Activated T-cell treated with anti-CD3 and anti-CD28 coated beads, Interleukin-2, amount 50 U/mL, for 4 hours (primary cell): ENCODE measurements at regions not wholly inside any gene's neighbourhood (a gene's known extent, or its start where the extent isn't known, plus 50 kb on each side); places are given as distances from the start of the nearest gene placed in this dataset.
"Not testable (repeated sequence)": the region's sequence is repeated elsewhere in the genome, so short reads cannot be mapped to it uniquely, and the experiment has no call there.

Experiments
- ATAC-seq, 2 donors: fragments of 200-7000 bp; cut with Tn5 transposase; one replicate each; pipeline ENCODE4 v1.10.0; 2021
- DNase-seq: peaks from one replicate; pipeline ENCODE4 v3.0.0-alpha.2; 2020
- H3K27me3 Mint-ChIP-seq: one replicate; pipeline ENCODE4 v1.8.0; 2021; ENCODE audit warnings: low read depth, mixed read lengths
- H3K36me3 Mint-ChIP-seq: one replicate; pipeline ENCODE4 v1.8.0; 2022; ENCODE audit warnings: mixed read lengths; ENCODE audit not compliant: insufficient read depth
- H3K4me1 Mint-ChIP-seq: one replicate; pipeline ENCODE4 v1.8.0; 2021; ENCODE audit warnings: low read depth, mixed read lengths
- H3K4me3 Mint-ChIP-seq: one replicate; pipeline ENCODE4 v1.8.0; 2021; ENCODE audit warnings: mild to moderate bottlenecking, moderate library complexity, mixed read lengths
- H3K9me3 Mint-ChIP-seq: one replicate; pipeline ENCODE4 v1.8.0; 2021; ENCODE audit warnings: mixed read lengths

DNA sequence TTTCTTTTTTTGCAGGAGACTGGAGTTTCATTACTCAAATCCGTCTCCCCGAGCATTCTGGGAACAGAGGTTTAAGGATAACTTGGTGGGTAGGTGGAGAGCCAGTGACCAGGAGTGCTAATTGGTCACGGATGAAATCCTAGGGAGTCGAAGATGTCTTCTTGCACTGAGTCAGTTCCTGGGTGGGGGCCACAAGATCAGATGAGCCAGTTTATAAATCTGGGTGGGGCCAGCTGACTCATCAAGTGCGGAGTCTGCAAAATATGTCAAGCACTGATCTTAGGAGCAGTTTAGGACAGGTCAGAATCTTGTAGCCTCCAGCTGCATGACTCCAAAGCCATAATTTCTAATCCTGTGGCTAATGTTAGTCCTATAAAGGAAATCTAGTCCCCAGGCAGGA, 741.3 kb downstream of the PCDH7 start:
- H3K4me3 Mint-ChIP-seq = no peak overlapping the region
- H3K27me3 Mint-ChIP-seq = no peaks in the 10 kb centered on the region
- no peak for ATAC-seq
- no peak for DNase-seq
- H3K9me3 Mint-ChIP-seq = peaks cover 13% of the 10 kb centered on the region
- H3K36me3 Mint-ChIP-seq = no peaks in the 10 kb centered on the region
- H3K4me1 Mint-ChIP-seq = no peaks in the 10 kb centered on the region

GRCh38 chr4:31467781-31468180, 747.6 kb downstream of the PCDH7 start:
- Mint-ChIP-seq H3K27me3 (no peaks in the 10 kb centered on the region), H3K9me3 (peaks cover 13% of the 10 kb centered on the region), H3K4me1 (no peaks in the 10 kb centered on the region), H3K36me3 (no peaks in the 10 kb centered on the region), H3K4me3 (no peak overlapping the region)
- ATAC-seq = no peak
- no peak for DNase-seq

DNA sequence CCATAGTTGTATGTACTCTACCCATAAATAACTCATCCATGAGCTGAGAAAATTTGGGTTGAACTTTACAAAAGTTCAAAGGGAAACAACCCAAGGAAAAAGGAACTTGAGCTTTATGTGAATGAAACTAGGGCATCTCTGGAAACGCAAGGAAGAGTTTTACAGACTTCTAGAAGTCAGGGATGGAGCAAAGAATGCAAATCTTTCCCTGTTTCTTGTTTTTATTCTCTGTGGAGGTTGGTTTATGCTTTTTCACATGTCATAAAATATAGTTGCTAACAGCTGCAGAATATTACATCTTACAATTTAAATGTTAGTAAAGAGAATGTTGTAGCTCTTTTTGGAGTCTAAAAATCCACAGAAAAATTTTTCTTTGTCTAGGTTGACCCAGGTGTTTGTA, 754.1 kb downstream of the PCDH7 start:
- Mint-ChIP-seq H3K27me3 (no peaks in the 10 kb centered on the region), H3K4me3 (no peak overlapping the region), H3K9me3 (peaks cover 7% of the 10 kb centered on the region), H3K36me3 (no peaks in the 10 kb centered on the region), H3K4me1 (no peaks in the 10 kb centered on the region)
- no peak for ATAC-seq
- DNase-seq = no peak

GRCh38 chr4:31482691-31483090, 762.5 kb downstream of the PCDH7 start:
- H3K36me3 Mint-ChIP-seq = no peaks in the 10 kb centered on the region
- H3K4me3 Mint-ChIP-seq = no peak overlapping the region
- ATAC-seq (no peak), DNase-seq (no peak)
- H3K4me1 Mint-ChIP-seq = no peaks in the 10 kb centered on the region
- H3K27me3 Mint-ChIP-seq = no peaks in the 10 kb centered on the region
- no peaks in the 10 kb centered on the region for H3K9me3 Mint-ChIP-seq

DNA sequence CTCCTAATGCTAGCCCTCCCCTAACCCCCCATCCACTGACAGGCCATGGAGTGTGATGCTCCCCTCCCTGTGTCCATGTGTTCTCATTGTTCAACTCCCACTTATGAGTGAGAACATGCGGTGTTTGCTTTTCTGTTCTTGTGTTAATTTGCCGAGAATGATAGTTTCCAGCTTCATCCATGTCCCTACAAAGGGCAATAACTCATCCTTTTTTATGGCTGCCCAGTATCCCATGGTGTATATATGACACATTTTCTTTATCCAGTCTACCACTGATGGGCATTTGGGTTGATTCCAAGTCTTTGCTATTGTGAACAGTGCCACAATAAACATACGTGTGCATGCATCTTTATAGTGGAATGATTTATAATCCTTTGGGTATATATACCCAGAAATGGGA, 779.0 kb downstream of the PCDH7 start:
- DNase-seq, H3K4me3 Mint-ChIP-seq, H3K27me3 Mint-ChIP-seq, ATAC-seq, H3K36me3 Mint-ChIP-seq, H3K4me1 Mint-ChIP-seq: not testable (repeated sequence)
- peaks cover 14% of the 10 kb centered on the region for H3K9me3 Mint-ChIP-seq

GRCh38 chr4:31516520-31516919, 796.4 kb downstream of the PCDH7 start:
- Mint-ChIP-seq H3K4me3 (no peak overlapping the region), H3K4me1 (no peaks in the 10 kb centered on the region), H3K36me3 (no peaks in the 10 kb centered on the region), H3K9me3 (peaks cover 19% of the 10 kb centered on the region), H3K27me3 (no peaks in the 10 kb centered on the region)
- ATAC-seq = no peak
- DNase-seq = no peak

DNA sequence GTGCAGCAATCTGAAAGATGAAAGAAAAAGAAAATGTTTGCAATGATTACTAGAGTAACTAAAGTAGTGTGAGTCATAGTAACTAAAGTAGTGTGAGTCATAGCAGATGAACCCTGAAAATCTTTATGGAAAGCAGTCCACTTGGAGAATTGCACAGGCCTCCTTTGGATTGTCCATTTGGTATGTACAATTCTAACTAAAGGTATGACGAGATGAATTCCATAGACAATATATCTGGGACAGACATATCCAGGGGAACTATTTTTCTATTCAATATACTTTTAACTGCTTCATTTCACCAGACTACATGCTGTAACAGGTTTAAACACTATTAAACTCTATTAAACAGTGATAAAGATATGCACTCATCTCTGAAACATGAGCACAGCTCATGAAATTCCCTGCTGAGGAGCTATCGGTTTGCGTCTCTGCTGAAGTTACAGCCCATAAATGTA, 798.7 kb downstream of the PCDH7 start:
- no peaks in the 10 kb centered on the region for H3K27me3 Mint-ChIP-seq
- no peak for DNase-seq
- H3K4me1 Mint-ChIP-seq = no peaks in the 10 kb centered on the region
- ATAC-seq = no peak
- no peaks in the 10 kb centered on the region for H3K36me3 Mint-ChIP-seq
- peaks cover 16% of the 10 kb centered on the region for H3K9me3 Mint-ChIP-seq
- H3K4me3 Mint-ChIP-seq = no peak overlapping the region

DNA sequence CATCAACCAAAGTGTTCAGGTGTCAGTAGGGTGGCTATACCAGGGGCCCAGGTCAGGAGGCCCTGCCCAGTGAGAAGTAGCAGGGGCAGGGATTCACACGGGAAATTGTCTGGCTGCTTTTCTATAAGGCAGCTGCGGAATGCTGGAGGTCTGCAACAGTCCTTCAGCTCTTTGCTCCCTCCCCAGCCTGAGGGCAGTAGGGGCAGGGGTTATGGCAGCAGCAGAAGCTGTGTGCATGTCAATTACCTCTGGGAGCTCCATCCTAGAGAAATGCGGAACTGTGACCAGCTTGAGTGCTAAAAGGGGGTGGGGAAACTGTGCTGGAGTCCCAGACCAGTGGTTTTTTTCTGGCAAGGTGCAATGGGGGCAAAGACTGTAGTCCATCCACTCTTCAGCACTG, 810.4 kb downstream of the PCDH7 start:
- H3K9me3 Mint-ChIP-seq = peaks cover 23% of the 10 kb centered on the region
- DNase-seq (no peak), ATAC-seq (no peak)
- no peaks in the 10 kb centered on the region for H3K4me1 Mint-ChIP-seq
- no peaks in the 10 kb centered on the region for H3K27me3 Mint-ChIP-seq
- H3K36me3 Mint-ChIP-seq = no peaks in the 10 kb centered on the region
- H3K4me3 Mint-ChIP-seq = no peak overlapping the region

DNA sequence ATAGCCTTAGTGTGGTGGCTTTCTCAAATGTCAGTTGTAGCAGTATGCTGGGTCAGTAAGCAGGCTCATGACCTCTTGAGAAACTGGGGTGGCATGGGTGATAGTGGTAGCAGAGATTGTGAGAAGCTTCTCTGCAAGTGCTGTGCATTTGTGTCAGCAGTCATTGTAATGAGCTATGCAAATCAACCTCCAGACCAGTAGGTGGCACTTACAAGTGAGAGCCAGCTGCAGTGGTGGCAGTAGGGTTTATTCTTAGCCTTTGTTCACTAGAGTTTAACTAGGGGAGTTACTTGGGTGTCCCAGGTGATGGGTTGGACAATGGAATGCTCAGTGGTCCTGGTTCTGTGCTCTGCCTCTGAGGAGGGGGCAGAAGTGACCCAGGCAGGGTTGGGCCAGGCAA, 818.7 kb downstream of the PCDH7 start:
- H3K27me3 Mint-ChIP-seq = no peaks in the 10 kb centered on the region
- H3K9me3 Mint-ChIP-seq = peaks cover 21% of the 10 kb centered on the region
- no peak for ATAC-seq
- no peaks in the 10 kb centered on the region for H3K4me1 Mint-ChIP-seq
- no peaks in the 10 kb centered on the region for H3K36me3 Mint-ChIP-seq
- DNase-seq = no peak
- no peak overlapping the region for H3K4me3 Mint-ChIP-seq

GRCh38 chr4:31539284-31540069, 819.3 kb downstream of the PCDH7 start:
- Mint-ChIP-seq H3K36me3 (no peaks in the 10 kb centered on the region), H3K9me3 (peaks cover 19% of the 10 kb centered on the region)

DNA sequence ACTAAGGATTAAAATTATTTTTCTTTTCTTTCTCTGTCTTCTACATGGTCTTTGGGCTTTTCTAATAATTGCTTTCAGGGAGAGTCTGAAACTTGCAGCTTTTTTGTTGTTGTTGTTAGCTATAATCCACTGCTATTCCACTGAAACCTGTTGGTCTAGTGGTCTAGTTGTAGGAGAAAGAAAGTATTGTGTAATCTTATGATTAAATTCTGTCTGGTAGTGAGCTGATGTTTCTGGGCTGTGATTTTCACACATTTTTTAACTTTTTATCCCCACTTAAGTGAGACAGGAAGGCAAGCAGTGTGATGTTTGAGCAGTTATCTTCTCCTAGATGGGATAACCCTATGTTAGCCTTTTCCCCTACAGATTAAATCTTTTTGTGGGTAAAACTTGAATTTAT, 825.2 kb downstream of the PCDH7 start:
- no peaks in the 10 kb centered on the region for H3K4me1 Mint-ChIP-seq
- H3K4me3 Mint-ChIP-seq = no peak overlapping the region
- DNase-seq = no peak
- H3K27me3 Mint-ChIP-seq = no peaks in the 10 kb centered on the region
- no peaks in the 10 kb centered on the region for H3K36me3 Mint-ChIP-seq
- ATAC-seq = no peak
- peaks cover 7% of the 10 kb centered on the region for H3K9me3 Mint-ChIP-seq

More at GRCh38 chr4:31539284-31540069, 819.3 kb downstream of the PCDH7 start:
- DNase-seq = no peak
- Mint-ChIP-seq H3K27me3 (no peaks in the 10 kb centered on the region), H3K4me3 (no peak overlapping the region), H3K4me1 (no peaks in the 10 kb centered on the region)
- no peak for ATAC-seq

DNA sequence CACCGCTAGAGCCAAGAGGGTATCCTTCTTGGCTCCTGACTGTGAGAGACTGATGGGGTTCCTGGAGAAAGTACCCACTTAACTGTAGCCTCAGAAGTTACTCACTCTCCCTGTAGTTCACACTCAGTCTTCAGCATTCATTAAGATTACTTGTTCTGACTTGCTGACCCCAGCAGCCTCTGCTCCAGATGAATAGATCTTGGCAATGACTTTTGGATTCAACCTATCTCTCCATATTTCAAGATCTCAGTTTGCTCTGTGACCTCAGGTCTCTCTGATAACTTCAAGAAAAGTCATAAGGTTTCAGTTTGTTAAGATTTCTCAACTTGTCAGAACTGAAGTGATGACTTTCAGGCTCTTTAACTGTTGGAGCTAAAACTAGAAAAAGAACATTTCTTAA, 825.6 kb downstream of the PCDH7 start:
- Mint-ChIP-seq H3K9me3 (peaks cover 7% of the 10 kb centered on the region), H3K4me3 (no peak overlapping the region), H3K4me1 (no peaks in the 10 kb centered on the region), H3K36me3 (no peaks in the 10 kb centered on the region), H3K27me3 (no peaks in the 10 kb centered on the region)
- ATAC-seq (no peak), DNase-seq (no peak)

DNA sequence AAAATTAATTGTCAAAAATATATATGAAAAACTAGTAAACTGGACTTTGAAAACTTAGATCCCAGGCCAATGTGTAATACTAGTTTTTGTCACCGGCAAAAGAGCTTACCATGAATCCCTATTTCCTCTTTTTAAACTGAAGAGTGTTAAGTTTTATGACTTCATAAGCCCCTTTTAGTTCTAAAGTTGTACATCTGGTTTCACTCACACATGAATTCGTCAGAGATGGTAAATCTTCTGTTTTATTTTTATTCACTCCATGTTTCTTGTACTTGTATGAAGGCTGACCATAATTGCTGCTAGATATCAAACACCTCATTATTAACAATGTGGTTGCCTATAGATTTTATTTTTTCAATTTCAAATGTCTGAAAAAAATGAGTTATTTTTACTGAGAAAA, 827.9 kb downstream of the PCDH7 start:
- Mint-ChIP-seq H3K4me3 (no peak overlapping the region), H3K9me3 (peaks cover 3% of the 10 kb centered on the region), H3K4me1 (no peaks in the 10 kb centered on the region), H3K36me3 (no peaks in the 10 kb centered on the region), H3K27me3 (no peaks in the 10 kb centered on the region)
- no peak for ATAC-seq
- DNase-seq = no peak

GRCh38 chr4:31548823-31549222, 828.7 kb downstream of the PCDH7 start:
- DNase-seq = no peak
- no peaks in the 10 kb centered on the region for H3K27me3 Mint-ChIP-seq
- H3K9me3 Mint-ChIP-seq = peaks cover 3% of the 10 kb centered on the region
- no peak overlapping the region for H3K4me3 Mint-ChIP-seq
- no peak for ATAC-seq
- no peaks in the 10 kb centered on the region for H3K4me1 Mint-ChIP-seq
- H3K36me3 Mint-ChIP-seq = no peaks in the 10 kb centered on the region

- Mint-ChIP-seq H3K9me3 (peaks cover 3% of the 10 kb centered on the region), H3K4me1 (no peaks in the 10 kb centered on the region), H3K36me3 (no peaks in the 10 kb centered on the region), H3K4me3 (no peak overlapping the region), H3K27me3 (no peaks in the 10 kb centered on the region)
- DNase-seq (no peak), ATAC-seq (no peak)
Observed at GRCh38 chr4:31549256-31549655, 829.1 kb downstream of the PCDH7 start.
